HG03442 (cell line): ENCODE measurements at regions not wholly inside any gene's neighbourhood (a gene's known extent, or its start where the extent isn't known, plus 50 kb on each side); places are given as distances from the start of the nearest gene placed in this dataset.

ENCODE experiments used
- ATAC-seq: cut with Tn5 transposase; IDR thresholded peaks from one replicate; pipeline ENCODE4 v1.9.1; 2021; ENCODE audit warnings: mild to moderate bottlenecking, moderate library complexity; ENCODE audit not compliant: unreplicated experiment

GRCh38 chr13:31441800-31442510 is 242.2 kb downstream of the B3GLCT start:
- ATAC-seq: no peak

GRCh38 chr13:31442571-31442970 is 242.8 kb downstream of the B3GLCT start:
- ATAC-seq: no peak

GRCh38 chr13:31444266-31444856 is 244.6 kb downstream of the B3GLCT start:
- no peak for ATAC-seq

- no peak for ATAC-seq
These were observed 252.8 kb downstream of the B3GLCT start for GRCh38 chr13:31452525-31452924.

GRCh38 chr13:31455581-31455980 is 255.8 kb downstream of the B3GLCT start:
- ATAC-seq: no peak

- ATAC-seq: no peak
These were observed 256.3 kb downstream of the B3GLCT start for GRCh38 chr13:31456056-31456455.

GRCh38 chr13:31460061-31460460 is 260.3 kb downstream of the B3GLCT start:
- no peak for ATAC-seq

- ATAC-seq: no peak
These were observed 262.1 kb downstream of the B3GLCT start for GRCh38 chr13:31461923-31462322.

- no peak for ATAC-seq
These were observed 263.0 kb downstream of the B3GLCT start for GRCh38 chr13:31462766-31463165.

GRCh38 chr13:31468114-31468902 is 268.5 kb downstream of the B3GLCT start:
- no peak for ATAC-seq

- no peak for ATAC-seq
These were observed 269.6 kb downstream of the B3GLCT start for GRCh38 chr13:31469377-31469776.

GRCh38 chr13:31476266-31476665 is 263.1 kb upstream of the RXFP2 start:
- no peak for ATAC-seq

GRCh38 chr13:31476753-31477152 is 262.6 kb upstream of the RXFP2 start:
- ATAC-seq: no peak

GRCh38 chr13:31477961-31478360 is 261.4 kb upstream of the RXFP2 start:
- no peak for ATAC-seq

- ATAC-seq: no peak
These were observed 254.1 kb upstream of the RXFP2 start for GRCh38 chr13:31485183-31485582.

- no peak for ATAC-seq
These were observed 253.7 kb upstream of the RXFP2 start for GRCh38 chr13:31485651-31486051.

GRCh38 chr13:31495336-31495735 is 244.0 kb upstream of the RXFP2 start:
- no peak for ATAC-seq

GRCh38 chr13:31499274-31499673 is 240.1 kb upstream of the RXFP2 start:
- no peak for ATAC-seq

- ATAC-seq: no peak
These were observed 235.7 kb upstream of the RXFP2 start for GRCh38 chr13:31503626-31504025.

GRCh38 chr13:31504918-31505317 is 234.4 kb upstream of the RXFP2 start:
- ATAC-seq: no peak

GRCh38 chr13:31512331-31512730 is 227.0 kb upstream of the RXFP2 start:
- no peak for ATAC-seq

- no peak for ATAC-seq
These were observed 224.4 kb upstream of the RXFP2 start for GRCh38 chr13:31514932-31515331.
